Neuron (in vitro differentiated cells): ENCODE measurements at regions not wholly inside any gene's neighbourhood (a gene's known extent, or its start where the extent isn't known, plus 50 kb on each side); places are given as distances from the start of the nearest gene placed in this dataset.

Experiments used
- H2AFZ ChIP-seq: one replicate; pipeline ENCODE4 v1.6.1; 2013; ENCODE audit warnings: low read depth, mild to moderate bottlenecking, inconsistent platforms, low read length, moderate library complexity
- H3K27me3 ChIP-seq: one replicate; pipeline ENCODE4 v1.6.1; 2013; ENCODE audit warnings: low read length; ENCODE audit not compliant: insufficient read depth
- H3K36me3 ChIP-seq: one replicate; pipeline ENCODE4 v1.6.1; 2013; ENCODE audit warnings: low read length; ENCODE audit not compliant: insufficient read depth
- H3K4me1 ChIP-seq: one replicate; pipeline ENCODE4 v1.6.1; 2013; ENCODE audit warnings: low read length; ENCODE audit not compliant: insufficient read depth
- H3K4me3 ChIP-seq: 2 replicates; pipeline ENCODE4 v1.5.1; 2013; ENCODE audit warnings: mild to moderate bottlenecking, low read length, moderate library complexity
- H3K9me3 ChIP-seq: one replicate; pipeline ENCODE4 v1.6.1; 2013; ENCODE audit warnings: low read length

DNA sequence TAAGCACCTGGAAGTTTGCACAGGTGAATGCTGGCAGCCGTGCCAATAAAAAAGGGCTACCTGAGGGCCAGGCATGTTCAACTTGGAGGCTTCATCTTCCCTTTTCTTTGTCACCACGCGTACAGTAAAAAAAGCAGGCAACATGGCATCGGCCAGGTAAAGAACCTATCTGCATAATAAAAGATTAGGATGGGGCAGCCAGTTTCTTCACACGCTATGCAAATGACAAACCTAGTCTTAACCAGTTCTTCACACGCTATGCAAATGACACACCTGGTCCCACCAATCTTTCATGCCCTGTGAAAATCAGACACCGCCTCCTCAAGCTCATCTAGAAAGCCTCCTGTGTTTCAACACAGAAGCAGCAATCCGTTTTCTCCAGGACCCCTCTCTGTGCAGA, 413.4 kb downstream of the HLX start:
- Histone ChIP-seq H3K4me1 (no peaks in the 10 kb centered on the region), H3K4me3 (no peak overlapping the region), H3K9me3 (no peaks in the 10 kb centered on the region), H3K27me3 (no peaks in the 10 kb centered on the region), H3K36me3 (no peaks in the 10 kb centered on the region), H2AFZ (no peak overlapping the region)

DNA sequence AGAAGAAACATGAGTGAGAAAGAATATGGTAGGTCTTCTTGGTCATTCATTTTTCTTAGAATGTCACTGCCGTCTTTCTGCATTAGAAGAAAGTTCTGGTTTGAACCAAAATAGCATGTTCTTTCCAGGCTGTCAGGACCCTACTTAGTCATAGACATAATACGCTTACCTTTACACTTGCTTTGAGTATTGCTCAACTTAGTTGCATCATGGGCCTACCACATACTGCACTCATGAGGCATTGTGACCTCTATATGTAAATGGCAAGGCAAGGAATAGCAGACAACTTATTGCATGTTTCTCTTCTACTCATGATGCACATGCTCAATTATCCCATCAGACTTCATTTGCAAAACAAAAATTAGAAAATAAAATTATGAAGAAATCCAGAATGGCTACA, 415.0 kb downstream of the HLX start:
- Histone ChIP-seq H3K4me3 (no peak overlapping the region), H3K9me3 (no peaks in the 10 kb centered on the region), H3K36me3 (no peaks in the 10 kb centered on the region), H2AFZ (no peak overlapping the region), H3K27me3 (no peaks in the 10 kb centered on the region), H3K4me1 (no peaks in the 10 kb centered on the region)

DNA sequence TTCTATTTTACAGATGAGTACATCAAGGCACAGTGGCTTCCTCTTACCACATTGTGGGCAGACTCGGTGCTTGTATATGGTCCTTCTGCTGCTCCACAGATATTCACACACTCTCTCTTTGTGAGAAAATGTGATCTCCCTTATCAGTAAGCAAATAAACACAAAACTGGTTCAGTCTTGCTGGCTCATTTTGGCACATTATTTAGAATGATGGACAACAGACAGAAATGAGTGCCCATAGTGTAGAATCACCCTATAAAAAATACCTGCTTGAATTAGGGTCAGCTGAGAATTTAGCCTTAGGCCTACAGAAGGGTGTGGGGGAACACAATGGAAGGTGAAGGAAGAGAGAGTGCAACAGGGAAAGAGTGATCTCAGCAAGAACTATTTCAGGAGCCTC, 423.1 kb downstream of the HLX start:
- Histone ChIP-seq H3K36me3 (no peaks in the 10 kb centered on the region), H2AFZ (no peak overlapping the region), H3K27me3 (no peaks in the 10 kb centered on the region), H3K4me3 (no peak overlapping the region), H3K9me3 (no peaks in the 10 kb centered on the region), H3K4me1 (no peaks in the 10 kb centered on the region)

DNA sequence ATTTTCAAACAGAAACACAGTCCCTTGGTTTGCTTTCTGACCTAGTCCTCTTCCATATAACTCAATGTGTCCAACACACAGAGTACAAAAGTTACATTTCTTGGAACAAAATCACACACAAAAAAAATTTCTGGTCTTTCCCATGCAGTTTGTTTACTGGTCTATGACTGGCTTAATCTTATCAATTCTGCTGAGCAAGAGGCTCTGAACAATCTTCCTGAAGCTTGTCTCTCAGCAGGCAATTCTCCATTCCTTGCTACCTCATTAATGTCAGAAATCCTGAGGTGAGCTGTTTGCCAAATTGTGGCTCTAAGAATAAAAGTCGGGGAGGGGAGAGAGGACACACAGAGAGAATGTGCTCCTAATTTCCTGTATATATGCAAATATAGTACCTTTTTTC, 423.6 kb downstream of the HLX start:
- Histone ChIP-seq H2AFZ (no peak overlapping the region), H3K27me3 (no peaks in the 10 kb centered on the region), H3K4me1 (no peaks in the 10 kb centered on the region), H3K9me3 (no peaks in the 10 kb centered on the region), H3K36me3 (no peaks in the 10 kb centered on the region), H3K4me3 (no peak overlapping the region)

DNA sequence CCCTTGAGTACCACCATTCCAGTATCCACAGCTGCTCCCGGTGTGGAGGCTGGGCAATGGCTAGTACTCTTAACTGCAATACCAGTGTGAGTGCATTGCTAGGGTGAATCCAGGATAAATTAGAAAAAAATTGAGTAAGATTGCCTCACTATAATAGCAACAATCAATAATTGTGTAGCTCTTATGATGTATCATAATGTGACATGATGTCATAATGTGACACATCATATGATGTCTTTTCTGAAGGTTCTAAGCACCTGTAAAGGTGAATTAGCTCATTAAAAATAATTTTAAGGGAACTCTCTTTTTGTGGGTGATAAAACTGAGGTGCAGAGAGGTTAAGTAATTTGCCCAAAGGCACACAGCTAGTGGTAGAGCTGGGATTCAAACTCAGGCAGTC, 424.4 kb downstream of the HLX start:
- no peaks in the 10 kb centered on the region for H3K36me3 ChIP-seq
- no peak overlapping the region for H3K4me3 ChIP-seq
- H3K4me1 ChIP-seq, result no peaks in the 10 kb centered on the region
- no peaks in the 10 kb centered on the region for H3K9me3 ChIP-seq
- H2AFZ ChIP-seq, result no peak overlapping the region
- H3K27me3 ChIP-seq, result no peaks in the 10 kb centered on the region

DNA sequence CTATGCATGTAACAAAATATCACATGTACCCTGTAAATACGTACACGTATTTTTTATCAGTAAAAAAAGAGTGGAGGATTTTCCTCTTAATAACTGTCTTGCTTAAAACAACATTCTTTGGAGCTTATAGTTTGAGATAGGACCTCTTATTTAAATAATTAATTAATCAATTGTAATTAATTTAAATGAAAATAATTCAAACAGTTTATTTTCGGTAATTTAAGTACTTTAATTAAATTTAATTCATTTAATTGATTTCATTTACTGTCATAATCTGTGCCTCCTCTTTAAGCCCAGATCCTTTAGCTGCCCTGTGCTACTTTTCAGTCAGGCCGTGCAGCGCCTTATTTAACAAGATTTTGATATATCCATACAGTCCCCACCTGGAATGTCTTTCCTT, 427.0 kb downstream of the HLX start:
- H3K9me3 ChIP-seq, result no peaks in the 10 kb centered on the region
- no peaks in the 10 kb centered on the region for H3K36me3 ChIP-seq
- H3K27me3 ChIP-seq, result no peaks in the 10 kb centered on the region
- no peak overlapping the region for H3K4me3 ChIP-seq
- H2AFZ ChIP-seq, result no peak overlapping the region
- H3K4me1 ChIP-seq, result no peaks in the 10 kb centered on the region

DNA sequence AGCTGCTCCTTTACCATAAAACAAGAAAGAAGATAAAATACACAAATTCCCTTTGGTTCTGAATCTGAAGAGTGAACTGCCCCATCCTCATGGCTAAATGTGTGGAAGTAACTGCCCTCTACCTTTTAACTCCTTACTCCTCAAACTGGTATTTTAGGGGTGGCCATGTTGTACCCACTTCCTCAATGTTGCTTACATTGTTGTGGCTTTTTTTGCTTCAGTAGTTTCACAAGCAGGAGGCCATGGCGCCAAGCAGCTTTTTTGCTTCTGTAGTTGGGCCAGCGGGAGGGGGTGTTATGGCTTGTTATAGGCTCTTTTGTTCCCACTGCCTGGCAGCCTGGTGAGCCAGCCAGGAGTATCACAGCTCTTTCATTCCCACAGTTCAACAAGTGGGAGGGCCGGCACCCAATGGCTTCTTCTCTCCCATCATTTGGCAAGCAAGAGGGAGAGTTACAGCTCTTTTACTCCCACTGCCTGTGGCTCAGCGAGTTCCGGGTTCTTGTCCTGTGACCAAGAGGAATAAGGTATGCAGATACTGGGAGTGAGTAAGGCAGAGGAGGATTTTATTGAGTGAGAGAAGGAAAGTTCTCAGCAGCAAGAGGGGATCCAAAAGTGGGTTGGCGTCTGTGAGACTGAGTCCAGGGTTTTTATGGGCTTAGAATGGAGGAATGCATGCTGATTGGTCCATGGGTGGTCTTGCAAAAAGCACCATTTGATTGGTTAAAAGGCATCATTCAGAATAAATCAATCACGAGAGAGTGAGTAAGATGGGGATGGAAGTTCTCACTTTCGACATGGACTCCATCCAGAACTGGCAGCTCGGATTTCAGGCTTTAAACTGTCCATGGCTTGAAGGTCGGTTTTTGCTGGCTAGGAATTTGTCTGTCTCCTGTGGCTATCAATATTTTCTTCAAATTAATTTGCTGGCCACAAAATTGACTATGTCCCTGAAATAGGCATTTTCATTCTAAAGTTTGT, 429.6 kb downstream of the HLX start:
- H2AFZ ChIP-seq, result no peak overlapping the region
- no peaks in the 10 kb centered on the region for H3K36me3 ChIP-seq
- no peak overlapping the region for H3K4me3 ChIP-seq
- no peaks in the 10 kb centered on the region for H3K27me3 ChIP-seq
- no peaks in the 10 kb centered on the region for H3K9me3 ChIP-seq
- H3K4me1 ChIP-seq, result no peaks in the 10 kb centered on the region

DNA sequence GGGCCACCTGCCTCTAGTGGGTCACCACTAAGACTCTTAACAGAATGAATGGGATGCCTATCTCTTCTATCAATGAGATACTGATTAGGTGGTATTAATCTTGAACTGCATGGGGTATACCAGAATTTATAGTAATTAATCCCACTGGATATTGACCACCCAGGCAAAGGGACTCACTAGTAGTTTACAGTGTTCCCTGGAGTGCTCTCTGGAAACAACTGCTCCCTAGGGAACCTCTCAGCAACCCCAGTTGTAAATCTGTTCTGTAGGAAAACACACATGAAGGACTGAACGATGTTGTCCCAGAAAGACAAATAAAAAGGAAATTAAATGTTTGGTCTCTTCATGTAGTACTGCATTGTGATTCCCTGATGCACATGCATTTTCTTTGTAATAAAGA, 430.5 kb downstream of the HLX start:
- no peak overlapping the region for H3K4me3 ChIP-seq
- no peaks in the 10 kb centered on the region for H3K9me3 ChIP-seq
- no peaks in the 10 kb centered on the region for H3K4me1 ChIP-seq
- no peaks in the 10 kb centered on the region for H3K27me3 ChIP-seq
- H2AFZ ChIP-seq, result no peak overlapping the region
- H3K36me3 ChIP-seq, result no peaks in the 10 kb centered on the region

DNA sequence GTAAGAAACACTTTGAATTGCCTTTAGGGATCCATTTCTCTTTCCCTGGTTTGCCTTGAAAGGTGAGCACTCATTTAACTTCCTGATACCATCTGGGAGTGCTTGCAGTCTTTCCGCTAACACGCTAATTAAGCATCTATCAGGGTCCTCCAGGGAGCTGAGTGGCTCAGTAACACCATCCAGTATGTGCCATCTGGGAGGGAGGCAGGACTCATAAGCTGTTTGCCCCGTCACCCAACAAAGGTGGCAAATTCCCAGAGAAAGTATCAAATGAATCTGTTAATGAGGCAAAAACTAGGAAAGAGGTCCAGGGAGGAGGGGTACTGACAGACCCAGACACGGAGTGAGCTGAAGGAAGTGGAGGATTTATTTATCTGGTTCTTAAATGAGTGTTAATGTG, 430.9 kb downstream of the HLX start:
- no peaks in the 10 kb centered on the region for H3K27me3 ChIP-seq
- no peak overlapping the region for H3K4me3 ChIP-seq
- H3K4me1 ChIP-seq, result no peaks in the 10 kb centered on the region
- no peak overlapping the region for H2AFZ ChIP-seq
- no peaks in the 10 kb centered on the region for H3K9me3 ChIP-seq
- no peaks in the 10 kb centered on the region for H3K36me3 ChIP-seq

DNA sequence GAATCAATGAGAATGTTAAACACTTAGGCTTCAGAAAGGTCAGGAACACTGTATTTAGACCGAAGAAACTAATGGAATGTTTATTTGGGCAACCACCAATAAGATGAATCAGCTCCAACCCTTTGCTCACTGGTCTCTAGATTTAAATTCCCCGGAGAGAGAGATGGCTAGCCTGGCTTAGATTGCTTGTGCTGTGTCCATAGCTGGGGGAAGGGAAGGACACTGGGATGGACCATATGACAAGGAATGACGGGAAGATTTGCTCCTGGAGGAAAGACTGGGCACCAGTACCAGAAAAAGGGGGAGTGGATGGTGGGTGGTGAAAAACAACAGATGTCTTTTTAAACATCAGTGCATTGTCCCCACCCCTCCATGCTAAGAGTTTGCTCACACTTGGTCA, 426.6 kb downstream of the DUSP10 start:
- Histone ChIP-seq H2AFZ (no peak overlapping the region), H3K4me3 (no peak overlapping the region), H3K9me3 (no peaks in the 10 kb centered on the region), H3K4me1 (no peaks in the 10 kb centered on the region), H3K36me3 (no peaks in the 10 kb centered on the region), H3K27me3 (no peaks in the 10 kb centered on the region)

DNA sequence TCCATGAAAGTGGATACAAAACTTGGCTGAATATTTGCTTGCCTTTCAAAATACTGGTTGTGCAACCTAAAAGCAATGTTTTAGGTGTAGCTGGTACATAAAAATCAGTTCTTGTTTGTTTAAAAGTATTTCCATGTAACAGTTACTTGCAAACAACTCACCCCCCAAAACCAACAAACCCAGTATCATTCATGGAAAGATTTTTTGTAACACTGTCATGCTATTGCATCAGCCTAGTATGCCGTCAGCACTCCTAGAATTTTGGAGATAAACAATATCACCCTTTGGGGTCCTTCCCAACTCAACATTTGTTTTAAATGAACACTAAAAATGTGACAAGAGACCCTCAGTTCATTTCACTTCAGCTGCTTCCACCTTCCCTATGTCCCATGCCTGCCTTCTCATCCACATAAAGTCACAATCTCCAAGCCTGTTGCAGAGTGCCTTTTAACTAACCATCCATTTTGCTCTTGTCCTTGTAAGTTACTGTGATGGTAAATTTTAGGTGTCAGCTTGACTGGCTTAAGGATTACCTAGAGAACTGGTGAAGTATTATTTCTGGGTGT, 425.3 kb downstream of the DUSP10 start:
- H3K27me3 ChIP-seq, result no peaks in the 10 kb centered on the region
- no peak overlapping the region for H2AFZ ChIP-seq
- no peaks in the 10 kb centered on the region for H3K36me3 ChIP-seq
- H3K4me3 ChIP-seq, result no peak overlapping the region
- no peaks in the 10 kb centered on the region for H3K9me3 ChIP-seq
- H3K4me1 ChIP-seq, result no peaks in the 10 kb centered on the region

DNA sequence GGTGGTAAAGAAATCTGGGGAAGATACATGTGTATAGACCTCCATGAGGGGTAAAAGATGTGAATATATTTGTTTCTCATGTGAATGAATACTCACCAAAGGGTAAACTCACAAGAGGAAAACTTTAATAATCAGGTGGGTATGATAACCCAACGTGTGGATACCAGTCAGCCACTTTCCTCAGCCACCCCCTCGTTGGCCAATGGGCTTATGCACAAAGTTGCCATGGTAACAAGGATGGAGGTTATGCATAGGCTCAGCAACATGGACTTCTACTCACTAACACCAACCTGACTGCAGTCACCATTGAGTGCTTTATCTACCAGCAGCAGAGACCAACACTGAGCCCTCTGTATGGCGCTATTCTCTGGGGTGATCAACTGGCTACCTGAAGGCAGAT, 424.4 kb downstream of the DUSP10 start:
- H3K27me3 ChIP-seq, result no peaks in the 10 kb centered on the region
- no peaks in the 10 kb centered on the region for H3K36me3 ChIP-seq
- H2AFZ ChIP-seq, result no peak overlapping the region
- no peaks in the 10 kb centered on the region for H3K9me3 ChIP-seq
- H3K4me1 ChIP-seq, result no peaks in the 10 kb centered on the region
- no peak overlapping the region for H3K4me3 ChIP-seq

DNA sequence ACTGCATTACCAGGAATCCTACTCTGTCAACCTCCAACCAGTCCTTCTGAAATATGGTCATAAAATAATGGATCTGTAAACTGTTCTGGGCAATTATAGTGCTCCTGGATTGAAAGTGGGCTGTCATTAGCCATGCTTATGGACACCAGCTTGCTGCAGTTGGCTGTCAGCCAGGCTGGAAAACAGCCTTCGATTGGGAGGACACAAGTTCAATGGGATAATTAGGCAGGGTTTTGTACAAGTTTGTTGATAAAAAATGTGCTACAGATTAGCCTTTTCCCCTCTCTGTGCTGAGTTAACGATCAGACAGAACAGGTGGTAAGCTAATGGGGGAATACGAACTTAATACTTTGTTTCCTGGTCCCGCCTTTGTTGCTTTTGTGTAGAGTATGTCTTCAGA, 413.9 kb downstream of the DUSP10 start:
- Histone ChIP-seq H3K9me3 (no peaks in the 10 kb centered on the region), H3K27me3 (no peaks in the 10 kb centered on the region), H3K4me1 (no peaks in the 10 kb centered on the region), H3K4me3 (no peak overlapping the region), H2AFZ (no peak overlapping the region), H3K36me3 (no peaks in the 10 kb centered on the region)
